Upper lobe of left lung (tissue), 6 donors: ENCODE measurements at regions not wholly inside any gene's neighbourhood (a gene's known extent, or its start where the extent isn't known, plus 50 kb on each side); places are given as distances from the start of the nearest gene placed in this dataset.

ENCODE experiments used
- ATAC-seq, 2 donors: fragments of 200-7000 bp; cut with Tn5 transposase; one replicate each; pipeline ENCODE4 v1.9.1; 2022; ENCODE audit warnings: mild to moderate bottlenecking in 2 of 2, moderate library complexity in 2 of 2; ENCODE audit not compliant: low FRiP score in 2 of 2
- DNase-seq, 2 donors: peaks; one replicate each; pipeline ENCODE4 v3.0.0-alpha.2; 2019 to 2020
- H3K27ac ChIP-seq, 4 donors: fragments of 200-600 bp; sonication (generic); one replicate each; pipeline ENCODE4 v1.5.1; 2016 to 2019
- H3K27me3 ChIP-seq, 4 donors: fragments of 200-600 bp; sonication (generic); one replicate each; pipeline ENCODE4 v1.5.1; 2017 to 2019
- H3K36me3 ChIP-seq, 4 donors: fragments of 200-600 bp; sonication (generic); one replicate each; pipeline ENCODE4 v1.5.1; 2016 to 2019
- H3K4me1 ChIP-seq, 4 donors: fragments of 200-600 bp; sonication (generic); one replicate each; pipeline ENCODE4 v1.5.1; 2018 to 2019
- H3K4me3 ChIP-seq, 4 donors: fragments of 200-600 bp; sonication (generic); one replicate each; pipeline ENCODE4 v1.5.1; 2017 to 2019; ENCODE audit warnings: mild to moderate bottlenecking in 2 of 4, moderate library complexity in 1 of 4
- H3K9me3 ChIP-seq, 4 donors: fragments of 200-600 bp; sonication (generic); one replicate each; pipeline ENCODE4 v1.5.1; 2018 to 2019
- EP300 ChIP-seq, 4 donors: sonication (generic); formaldehyde crosslinking; IDR thresholded peaks; one replicate each; pipeline ENCODE4 v1.5.1; 2017; ENCODE audit warnings: antibody characterized with exemption in 4 of 4, control low read depth in 2 of 4
- POLR2A ChIP-seq, 4 donors: fragments of 450-650 bp; IDR thresholded peaks; one replicate each; pipeline ENCODE4 v1.5.1; 2016 to 2017; ENCODE audit warnings: antibody characterized with exemption in 4 of 4, mild to moderate bottlenecking in 2 of 4
- POLR2AphosphoS5 ChIP-seq, 2 donors: sonication (generic); formaldehyde crosslinking; IDR thresholded peaks; one replicate each; pipeline ENCODE4 v1.5.1; 2017; ENCODE audit warnings: antibody characterized with exemption in 2 of 2
- WGBS, 2 donors: methylation state at CpG; one replicate each; pipeline ENCODE4 v1.1.5; 2017 to 2018; 5-methylcytosine and 5-hydroxymethylcytosine counted together
- small RNA-seq, 4 donors: library from RNA; depleted of rRNA; stranded (forward); fragments of <200 nt; gene quantifications; one replicate each; pipeline ENCODE3, GENCODE V24; 2016
- TF ChIP-seq, protein P1 (sequence below), 6 experiments: fragments of 450-650 bp in 4 of 6; fragments of 200-600 bp in 2 of 6; sonication (generic) in 2 of 6; IDR thresholded peaks; one replicate each; pipeline ENCODE4 v1.5.1; 2016 to 2019; ENCODE audit warnings: antibody characterized with exemption in 6 of 6
- donor health status: DM: no; HTN: no; CAD: no; lungs with moderate emphysema.
- donor health status: DM: no; HTN: yes; CAD: no; lungs with severe emphysema.

DNA sequence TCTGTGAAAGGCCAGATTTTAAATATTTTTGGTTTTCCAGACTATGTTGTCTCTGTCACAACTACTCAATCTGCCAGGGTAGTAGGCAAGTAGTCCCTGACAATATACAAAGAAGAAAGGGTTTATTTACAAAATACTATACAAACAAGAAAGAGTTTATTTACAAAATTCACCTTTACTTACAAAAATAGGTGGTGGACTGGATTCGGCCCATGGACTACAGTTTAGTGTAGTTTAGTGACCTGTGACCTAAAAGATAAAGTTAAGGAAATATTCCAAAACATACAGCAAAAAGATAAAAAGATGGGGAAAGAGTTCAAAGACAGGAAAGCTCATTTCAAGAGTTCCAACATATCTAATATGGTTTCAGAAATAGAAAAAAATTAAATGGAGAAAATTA, 52.9 kb upstream of the MAP10 start:
- no peaks in the 10 kb centered on the region for H3K27me3 ChIP-seq
- no peak overlapping the region for H3K4me3 ChIP-seq
- no peaks in the 10 kb centered on the region for H3K4me1 ChIP-seq
- no peak for TF ChIP-seq POLR2AphosphoS5 (IDR thresholded peaks at IDR 0.05)
- TF ChIP-seq, protein P1, sequence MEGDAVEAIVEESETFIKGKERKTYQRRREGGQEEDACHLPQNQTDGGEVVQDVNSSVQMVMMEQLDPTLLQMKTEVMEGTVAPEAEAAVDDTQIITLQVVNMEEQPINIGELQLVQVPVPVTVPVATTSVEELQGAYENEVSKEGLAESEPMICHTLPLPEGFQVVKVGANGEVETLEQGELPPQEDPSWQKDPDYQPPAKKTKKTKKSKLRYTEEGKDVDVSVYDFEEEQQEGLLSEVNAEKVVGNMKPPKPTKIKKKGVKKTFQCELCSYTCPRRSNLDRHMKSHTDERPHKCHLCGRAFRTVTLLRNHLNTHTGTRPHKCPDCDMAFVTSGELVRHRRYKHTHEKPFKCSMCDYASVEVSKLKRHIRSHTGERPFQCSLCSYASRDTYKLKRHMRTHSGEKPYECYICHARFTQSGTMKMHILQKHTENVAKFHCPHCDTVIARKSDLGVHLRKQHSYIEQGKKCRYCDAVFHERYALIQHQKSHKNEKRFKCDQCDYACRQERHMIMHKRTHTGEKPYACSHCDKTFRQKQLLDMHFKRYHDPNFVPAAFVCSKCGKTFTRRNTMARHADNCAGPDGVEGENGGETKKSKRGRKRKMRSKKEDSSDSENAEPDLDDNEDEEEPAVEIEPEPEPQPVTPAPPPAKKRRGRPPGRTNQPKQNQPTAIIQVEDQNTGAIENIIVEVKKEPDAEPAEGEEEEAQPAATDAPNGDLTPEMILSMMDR (IDR thresholded peaks at IDR 0.05), result no peak
- TF ChIP-seq EP300 (IDR thresholded peaks at IDR 0.05), result no peak
- no peak for TF ChIP-seq POLR2A (IDR thresholded peaks at IDR 0.05)
- H3K9me3 ChIP-seq, result peaks cover 0 to 19% (median 17%) of the 10 kb centered on the region in 4 donors
- WGBS, 2 donors, result 50 to 63% methylated on average over 1 of the region's 1 CpG
- H3K36me3 ChIP-seq, result no peaks in the 10 kb centered on the region
- ATAC-seq (no peak), DNase-seq (no peak)
- H3K27ac ChIP-seq, result no peak overlapping the region

DNA sequence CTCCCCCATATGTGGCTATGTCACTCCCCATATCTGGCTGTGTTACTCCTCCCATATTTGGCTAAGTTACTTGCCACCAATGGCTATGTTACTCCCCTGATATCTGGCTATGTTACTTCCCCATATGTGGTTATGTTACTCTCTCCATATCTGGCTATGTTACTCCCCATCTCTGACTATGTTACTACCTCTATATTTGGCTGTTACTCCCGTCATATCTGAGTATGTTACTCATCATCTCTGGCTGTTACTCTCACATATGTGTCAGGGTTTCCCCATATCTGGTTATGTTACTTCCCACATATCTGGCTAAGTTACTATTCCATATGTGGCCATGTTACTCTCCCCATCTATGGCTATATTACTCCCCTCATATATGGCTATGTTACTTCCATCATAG, 50.3 kb upstream of the MAP10 start:
- Histone ChIP-seq H3K9me3 (peaks cover 0 to under 1% (median under 1%) of the 10 kb centered on the region in 4 donors), H3K27me3 (no peaks in the 10 kb centered on the region), H3K27ac (no peak overlapping the region), H3K4me1 (no peaks in the 10 kb centered on the region), H3K4me3 (no peak overlapping the region), H3K36me3 (no peaks in the 10 kb centered on the region)
- TF ChIP-seq EP300 (IDR thresholded peaks at IDR 0.05) (no peak), POLR2AphosphoS5 (IDR thresholded peaks at IDR 0.05) (no peak), POLR2A (IDR thresholded peaks at IDR 0.05) (no peak)
- TF ChIP-seq, protein P1 (IDR thresholded peaks at IDR 0.05), result no peak
- no peak for DNase-seq
- WGBS, 2 donors, result 89% methylated on average over 1 of the region's 1 CpG
- no peak for ATAC-seq

Small RNA genes in the stretch of these regions (small RNA-seq; reads per million reads assigned to genes)
- 0 reads per million in 4 donors for gene RNU6-1211P
